ENCODE measurements at regions not wholly inside any gene's neighbourhood (a gene's known extent, or its start where the extent isn't known, plus 50 kb on each side); places are given as distances from the start of the nearest gene placed in this dataset.

DNA sequence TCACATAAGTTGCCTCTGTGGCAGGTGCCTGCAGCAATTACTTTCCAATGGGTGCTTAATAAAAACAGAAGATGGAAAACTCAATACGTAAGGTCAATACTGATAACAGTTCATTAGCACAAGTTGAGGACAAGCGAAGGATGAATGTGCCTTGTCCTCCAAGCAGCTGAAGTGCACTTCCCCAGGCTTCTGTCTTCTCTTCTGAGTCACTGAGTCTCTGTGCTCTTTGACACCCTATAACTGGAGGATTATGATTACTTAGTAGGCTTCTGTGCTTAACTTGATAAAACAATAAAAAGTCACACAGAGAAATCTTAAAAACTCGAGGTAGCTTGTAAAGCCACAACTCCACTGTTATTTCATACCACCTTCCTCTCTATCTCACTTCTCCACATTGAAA is 216.6 kb upstream of the ADCY2 start:
- Mint-ChIP-seq H3K36me3 (ENCODE audit: insufficient read depth, unreplicated experiment) (no peaks in the 10 kb centered on the region), H3K4me1 (ENCODE audit: insufficient read depth, unreplicated experiment) (no peaks in the 10 kb centered on the region), H3K4me3 (ENCODE audit: unreplicated experiment) (no peak overlapping the region), H3K9me3 (ENCODE audit: unreplicated experiment) (peaks cover 6% of the 10 kb centered on the region), H3K27ac (ENCODE audit: low read depth, unreplicated experiment) (no peak overlapping the region), H3K27me3 (ENCODE audit: insufficient read depth, unreplicated experiment) (no peaks in the 10 kb centered on the region)
- no peak for DNase-seq (ENCODE audit: unreplicated experiment)
- POLR2A ChIA-PET, result no interaction called here
- TF ChIP-seq, protein P1, sequence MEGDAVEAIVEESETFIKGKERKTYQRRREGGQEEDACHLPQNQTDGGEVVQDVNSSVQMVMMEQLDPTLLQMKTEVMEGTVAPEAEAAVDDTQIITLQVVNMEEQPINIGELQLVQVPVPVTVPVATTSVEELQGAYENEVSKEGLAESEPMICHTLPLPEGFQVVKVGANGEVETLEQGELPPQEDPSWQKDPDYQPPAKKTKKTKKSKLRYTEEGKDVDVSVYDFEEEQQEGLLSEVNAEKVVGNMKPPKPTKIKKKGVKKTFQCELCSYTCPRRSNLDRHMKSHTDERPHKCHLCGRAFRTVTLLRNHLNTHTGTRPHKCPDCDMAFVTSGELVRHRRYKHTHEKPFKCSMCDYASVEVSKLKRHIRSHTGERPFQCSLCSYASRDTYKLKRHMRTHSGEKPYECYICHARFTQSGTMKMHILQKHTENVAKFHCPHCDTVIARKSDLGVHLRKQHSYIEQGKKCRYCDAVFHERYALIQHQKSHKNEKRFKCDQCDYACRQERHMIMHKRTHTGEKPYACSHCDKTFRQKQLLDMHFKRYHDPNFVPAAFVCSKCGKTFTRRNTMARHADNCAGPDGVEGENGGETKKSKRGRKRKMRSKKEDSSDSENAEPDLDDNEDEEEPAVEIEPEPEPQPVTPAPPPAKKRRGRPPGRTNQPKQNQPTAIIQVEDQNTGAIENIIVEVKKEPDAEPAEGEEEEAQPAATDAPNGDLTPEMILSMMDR (IDR thresholded peaks at IDR 0.05; ENCODE audit: unreplicated experiment), result no peak
- intact Hi-C loops (cut with micrococcal nuclease), result no loop called here
- BruUV-seq (replicated peaks), result no TSS peak
- CTCF ChIA-PET, result no interaction called here

DNA sequence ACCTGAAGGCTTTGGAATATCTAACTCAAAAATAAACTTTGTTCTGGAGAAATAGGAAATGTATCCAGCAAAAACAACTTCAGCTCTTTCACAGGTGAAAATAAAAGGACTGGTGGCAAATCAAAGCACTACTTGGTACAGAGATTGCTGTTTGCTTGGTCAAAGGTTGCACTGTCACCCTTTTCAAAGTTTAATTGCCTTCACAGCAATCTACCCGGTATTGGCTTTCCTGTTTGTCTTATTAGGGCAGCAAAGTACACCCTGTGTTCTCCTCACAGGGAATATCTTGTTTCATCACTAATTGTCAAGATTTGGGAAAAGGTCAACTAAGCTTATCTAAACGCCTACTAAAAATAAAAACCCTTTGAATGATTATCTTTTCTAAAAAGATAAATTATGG is 214.1 kb upstream of the ADCY2 start:
- TF ChIP-seq, protein P1 (IDR thresholded peaks at IDR 0.05; ENCODE audit: unreplicated experiment), result no peak
- H3K4me3 Mint-ChIP-seq (ENCODE audit: unreplicated experiment), result no peak overlapping the region
- peaks cover 6% of the 10 kb centered on the region for H3K9me3 Mint-ChIP-seq (ENCODE audit: unreplicated experiment)
- ChIA-PET POLR2A (no interaction called here), CTCF (no interaction called here)
- no peak for DNase-seq (ENCODE audit: unreplicated experiment)
- no peaks in the 10 kb centered on the region for H3K4me1 Mint-ChIP-seq (ENCODE audit: insufficient read depth, unreplicated experiment)
- H3K27ac Mint-ChIP-seq (ENCODE audit: low read depth, unreplicated experiment), result no peak overlapping the region
- no peaks in the 10 kb centered on the region for H3K27me3 Mint-ChIP-seq (ENCODE audit: insufficient read depth, unreplicated experiment)
- intact Hi-C loops (cut with micrococcal nuclease), result no loop called here
- H3K36me3 Mint-ChIP-seq (ENCODE audit: insufficient read depth, unreplicated experiment), result no peaks in the 10 kb centered on the region
- BruUV-seq (replicated peaks), result no TSS peak

DNA sequence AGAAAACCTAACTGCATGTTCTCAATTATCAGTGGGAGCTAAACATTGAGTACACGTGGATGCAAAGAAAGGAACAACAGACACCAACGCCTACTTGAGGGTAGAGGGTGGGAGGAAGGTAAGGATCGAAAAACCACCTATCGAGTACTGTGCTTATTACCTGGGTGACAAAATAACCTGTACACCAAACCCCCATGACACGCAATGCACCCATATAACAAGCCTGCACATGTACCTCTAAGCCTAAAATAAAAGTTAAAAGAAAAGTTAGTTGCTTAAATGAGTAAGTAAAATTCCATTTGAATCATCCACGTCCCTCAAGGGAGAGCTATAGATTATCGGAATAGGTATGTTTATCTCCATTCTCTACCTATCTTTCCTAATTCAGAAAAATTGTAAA is 210.2 kb upstream of the ADCY2 start:
- no peak for DNase-seq (ENCODE audit: unreplicated experiment)
- Mint-ChIP-seq H3K4me1 (ENCODE audit: insufficient read depth, unreplicated experiment) (no peaks in the 10 kb centered on the region), H3K27me3 (ENCODE audit: insufficient read depth, unreplicated experiment) (no peaks in the 10 kb centered on the region), H3K4me3 (ENCODE audit: unreplicated experiment) (no peak overlapping the region), H3K9me3 (ENCODE audit: unreplicated experiment) (no peaks in the 10 kb centered on the region), H3K27ac (ENCODE audit: low read depth, unreplicated experiment) (no peak overlapping the region), H3K36me3 (ENCODE audit: insufficient read depth, unreplicated experiment) (no peaks in the 10 kb centered on the region)
- TF ChIP-seq, protein P1 (IDR thresholded peaks at IDR 0.05; ENCODE audit: unreplicated experiment), result no peak
- ChIA-PET POLR2A (no interaction called here), CTCF (no interaction called here)
- BruUV-seq (replicated peaks), result no TSS peak
- intact Hi-C loops (cut with micrococcal nuclease), result no loop called here

- H3K27me3 Mint-ChIP-seq (ENCODE audit: insufficient read depth, unreplicated experiment), result no peaks in the 10 kb centered on the region
- TF ChIP-seq, protein P1 (IDR thresholded peaks at IDR 0.05; ENCODE audit: unreplicated experiment), result no peak
- ChIA-PET POLR2A (no interaction called here), CTCF (interaction anchor here (0.6 kb wide), 1 partner anchor 196 kb away, joined by 3 read pairs; no protein-coding TSS in a partner anchor)
- no peak overlapping the region for H3K27ac Mint-ChIP-seq (ENCODE audit: low read depth, unreplicated experiment)
- no peak overlapping the region for H3K4me3 Mint-ChIP-seq (ENCODE audit: unreplicated experiment)
- BruUV-seq (replicated peaks), result no TSS peak
- H3K4me1 Mint-ChIP-seq (ENCODE audit: insufficient read depth, unreplicated experiment), result no peaks in the 10 kb centered on the region
- no peak for DNase-seq (ENCODE audit: unreplicated experiment)
- H3K36me3 Mint-ChIP-seq (ENCODE audit: insufficient read depth, unreplicated experiment), result no peaks in the 10 kb centered on the region
- intact Hi-C loops (cut with micrococcal nuclease), result no loop called here
- H3K9me3 Mint-ChIP-seq (ENCODE audit: unreplicated experiment), result no peaks in the 10 kb centered on the region
These were observed 209.1 kb upstream of the ADCY2 start for GRCh38 chr5:7186818-7187217.

All from MCF 10A (cell line).